AML-193 (cell line): ENCODE measurements at regions not wholly inside any gene's neighbourhood (a gene's known extent, or its start where the extent isn't known, plus 50 kb on each side); places are given as distances from the start of the nearest gene placed in this dataset.

Source experiments
- DNase-seq, 2 experiments: peaks; one replicate each; lab custom pipeline; 2025; lab: John Stamatoyannopoulos, UW

DNA sequence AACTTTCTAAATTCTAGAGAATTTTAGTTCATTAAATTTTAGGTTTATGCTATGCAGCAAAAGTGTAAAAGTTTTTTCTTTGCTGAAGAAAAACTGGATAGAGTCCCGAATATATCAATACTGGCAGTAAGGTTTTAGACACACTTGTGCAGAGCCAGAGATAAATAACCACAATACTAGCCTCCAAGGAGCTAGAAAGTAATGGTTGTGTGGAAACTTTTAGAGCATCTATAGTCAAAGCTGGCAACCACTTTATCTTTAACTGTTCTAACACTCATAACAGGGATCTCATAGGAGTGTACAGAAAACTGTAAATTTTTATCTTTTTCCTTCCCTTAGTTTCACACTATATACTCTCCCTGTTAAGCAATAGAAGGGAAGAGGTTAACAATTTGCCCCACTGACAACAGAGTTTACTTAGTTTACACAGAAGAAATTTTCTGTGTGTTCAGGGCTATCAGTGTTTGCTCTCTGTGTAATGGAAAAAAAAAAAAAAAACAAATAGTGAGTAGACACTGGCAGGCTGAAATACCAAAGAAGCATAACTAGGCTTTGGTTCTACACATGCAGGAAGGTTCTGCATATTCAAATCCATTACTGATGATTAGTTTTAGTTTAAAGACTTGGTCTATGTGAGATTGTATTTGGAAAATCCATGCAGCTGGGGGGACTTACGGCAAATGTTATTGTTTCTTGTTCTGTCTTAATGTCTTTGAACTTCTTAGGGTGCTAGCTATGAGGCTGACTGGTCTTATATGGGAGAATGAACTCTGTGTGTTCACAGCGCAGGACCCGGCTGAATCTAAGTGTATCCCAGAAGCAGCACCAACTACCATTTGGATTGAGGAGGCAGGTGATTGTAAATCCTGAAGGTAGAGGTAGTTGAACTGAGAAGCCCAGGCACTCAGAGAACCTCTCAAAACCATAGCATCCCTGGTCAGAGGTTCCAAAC, 187.6 kb downstream of the PCSK1 start:
- DNase-seq, result no peak

- no peak for DNase-seq
Measured at GRCh38 chr5:96244696-96245095, 188.4 kb downstream of the PCSK1 start.

- no peak for DNase-seq
Measured at GRCh38 chr5:96243862-96244261, 189.2 kb downstream of the PCSK1 start.

- no peak for DNase-seq
Measured at GRCh38 chr5:96243203-96243602, 189.8 kb downstream of the PCSK1 start.

DNA sequence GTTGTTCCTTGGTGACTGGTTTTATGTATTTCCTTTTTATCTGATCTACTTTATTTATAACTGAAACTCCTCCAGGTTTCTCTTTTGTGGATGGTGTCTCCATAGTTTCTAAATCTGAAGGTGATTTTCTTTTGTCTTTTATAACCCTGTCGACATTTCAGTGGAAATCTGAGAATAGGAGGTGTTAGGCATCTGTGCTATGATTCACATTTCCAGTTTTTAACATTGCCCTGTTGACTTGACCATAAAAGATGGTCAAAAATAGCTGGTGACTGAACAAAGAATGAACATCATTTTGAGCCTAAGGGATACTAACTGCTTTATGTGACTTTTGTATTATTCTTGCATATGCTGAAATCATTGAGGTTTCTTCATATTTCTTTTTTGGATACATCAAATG, 190.5 kb downstream of the PCSK1 start:
- no peak for DNase-seq

- no peak for DNase-seq
Measured at GRCh38 chr5:96236831-96237230, 196.2 kb downstream of the PCSK1 start.

DNA sequence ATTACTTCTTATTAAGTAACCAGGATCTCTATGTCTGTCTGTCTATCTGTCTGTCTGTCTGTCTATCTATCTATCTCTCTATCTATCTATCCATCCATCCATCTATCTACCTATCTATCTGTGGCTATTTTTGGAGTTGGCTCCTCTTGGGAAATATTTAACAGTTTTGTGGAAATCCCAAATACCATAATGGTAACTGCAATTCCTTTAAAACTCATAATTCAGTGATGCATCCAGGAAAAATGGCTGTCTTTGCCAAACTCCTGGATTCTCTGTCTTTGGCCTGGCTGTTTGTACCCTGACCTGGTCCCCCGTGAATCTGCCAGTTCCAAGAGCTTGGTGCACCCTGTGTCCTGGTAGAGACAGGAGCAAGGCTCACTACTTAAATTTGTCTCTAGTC, 197.0 kb downstream of the PCSK1 start:
- no peak for DNase-seq

GRCh38 chr5:96235008-96235910, 197.8 kb downstream of the PCSK1 start:
- no peak for DNase-seq

- no peak for DNase-seq
Measured at GRCh38 chr5:96232602-96233001, 200.4 kb downstream of the PCSK1 start.

GRCh38 chr5:96229188-96229587, 203.9 kb downstream of the PCSK1 start:
- no peak for DNase-seq

GRCh38 chr5:96228408-96228807, 204.6 kb downstream of the PCSK1 start:
- DNase-seq, result no peak

GRCh38 chr5:96227957-96228356, 205.1 kb downstream of the PCSK1 start:
- no peak for DNase-seq

- DNase-seq, result no peak
Measured at GRCh38 chr5:96226941-96227552, 206.0 kb downstream of the PCSK1 start.

DNA sequence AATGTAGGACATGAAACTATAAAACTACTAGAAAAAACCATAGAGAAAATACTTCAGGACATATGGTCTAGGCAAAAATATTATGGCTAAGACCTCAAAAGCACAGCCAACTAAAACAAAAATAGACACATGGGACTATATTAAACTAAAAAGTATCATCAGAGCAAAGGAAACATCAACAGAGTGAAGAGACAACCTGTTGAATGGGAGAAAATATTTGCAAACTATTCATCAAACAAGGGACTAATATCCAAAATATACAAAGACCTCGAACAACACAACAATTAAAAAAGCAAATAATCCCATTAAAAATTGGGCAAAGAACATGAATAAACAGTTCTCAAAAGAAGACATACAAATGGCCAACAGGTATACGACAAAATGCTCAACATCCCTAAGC, 210.9 kb downstream of the PCSK1 start:
- no peak for DNase-seq

DNA sequence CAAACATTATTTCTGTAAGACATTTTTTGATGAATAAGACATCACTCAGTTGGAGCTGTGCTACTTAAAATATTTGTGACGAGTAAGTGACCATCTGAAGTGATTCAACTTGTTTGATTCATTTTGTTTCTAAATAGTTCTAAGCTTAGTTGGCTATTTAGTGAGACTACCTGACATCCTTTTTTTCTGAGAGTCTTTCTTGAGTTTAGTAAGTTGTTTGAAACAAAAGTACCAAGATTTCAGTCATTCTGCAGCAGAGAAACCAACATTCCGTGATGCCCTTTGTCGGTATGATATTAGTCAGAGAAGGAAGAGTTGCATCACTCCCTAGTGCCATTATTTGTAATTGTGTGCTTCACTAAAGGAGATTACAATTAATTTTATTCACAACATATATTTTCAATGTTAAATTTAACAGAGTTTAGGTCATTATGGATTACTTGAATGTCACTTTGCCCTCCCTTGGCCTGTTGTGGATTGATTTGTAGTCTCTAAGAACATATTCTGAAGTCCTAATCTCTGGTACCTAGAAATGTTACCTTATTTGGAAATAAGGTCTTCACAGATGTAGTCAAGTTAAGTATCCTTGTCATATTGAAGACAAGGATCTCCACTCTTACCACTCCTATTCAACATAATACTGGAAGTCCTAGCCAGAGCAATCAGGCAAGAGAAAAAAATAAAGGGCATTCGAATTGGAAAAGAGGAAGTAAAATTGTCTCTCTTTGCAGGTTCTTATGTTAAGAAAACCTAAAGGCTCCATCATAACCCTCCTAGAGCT, 212.2 kb downstream of the PCSK1 start:
- no peak for DNase-seq

- no peak for DNase-seq
Measured at GRCh38 chr5:96219580-96220281, 213.3 kb downstream of the PCSK1 start.

- DNase-seq, result no peak
Measured at GRCh38 chr5:96218653-96219052, 214.4 kb downstream of the PCSK1 start.

DNA sequence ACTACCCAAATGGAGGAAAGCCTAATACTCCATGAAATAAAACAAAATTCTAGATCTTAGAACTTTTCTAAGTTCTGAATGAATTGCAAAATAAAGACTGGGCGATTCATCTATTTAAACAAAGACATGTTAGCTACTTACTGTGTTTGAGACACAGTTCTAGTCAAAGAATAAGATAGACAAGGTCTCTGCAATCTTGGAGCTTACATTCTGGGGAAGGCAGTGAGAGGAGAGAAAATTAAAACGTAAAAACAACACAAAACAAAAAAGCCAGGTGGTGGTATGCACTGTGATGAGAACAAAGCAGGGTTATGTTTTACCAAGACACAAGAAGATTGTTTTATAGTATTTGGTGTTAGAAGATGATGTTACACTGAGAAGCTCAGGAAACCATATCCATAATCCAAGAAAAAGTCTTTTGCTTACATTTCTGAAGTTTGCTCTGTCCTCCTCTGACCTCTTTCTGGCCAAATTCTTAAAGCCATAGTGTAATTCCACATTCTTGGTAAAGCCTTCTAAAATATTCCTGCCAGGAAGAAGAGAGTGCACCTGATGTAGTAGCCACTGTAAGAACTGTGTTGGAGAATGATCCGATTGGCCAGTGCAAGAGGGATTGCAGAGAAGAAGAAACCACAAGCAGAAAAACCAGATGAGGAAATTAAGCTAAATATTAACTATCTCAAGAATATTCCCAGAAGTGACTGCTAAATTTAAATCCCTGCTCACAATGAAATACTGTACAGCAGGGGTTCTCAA, 218.4 kb downstream of the PCSK1 start:
- DNase-seq, result peak in 1 of 2 experiments; percentile 8

GRCh38 chr5:96209829-96210228, 223.2 kb downstream of the PCSK1 start:
- DNase-seq, result no peak

DNA sequence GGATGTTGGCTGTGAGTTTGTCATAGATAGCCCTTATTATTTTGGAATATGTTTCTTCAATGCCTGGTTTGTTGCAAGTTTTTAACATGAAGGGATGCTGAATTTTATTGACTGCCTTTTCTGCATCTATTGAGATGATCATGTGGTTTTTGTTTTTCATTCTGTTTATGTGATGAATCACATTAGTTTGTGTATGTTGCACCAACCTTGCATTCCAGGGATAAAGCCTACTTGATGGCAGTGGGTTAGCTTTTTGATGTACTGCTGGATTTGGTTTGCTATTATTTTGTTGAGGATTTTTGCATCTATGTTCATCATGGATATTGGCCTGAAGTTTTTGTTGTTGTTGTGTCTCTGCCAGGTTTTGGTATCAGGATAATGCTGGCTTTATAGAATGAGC, 225.6 kb downstream of the PCSK1 start:
- no peak for DNase-seq
